Liver (tissue), 8 donors: ENCODE measurements at regions not wholly inside any gene's neighbourhood (a gene's known extent, or its start where the extent isn't known, plus 50 kb on each side); places are given as distances from the start of the nearest gene placed in this dataset.

Experiments
- DNase-seq: peaks from one replicate; pipeline ENCODE4 v3.0.0-alpha.2; 2017; ENCODE audit warnings: low spot score
- H3K27ac ChIP-seq, 2 donors: one replicate each; pipeline ENCODE4 v1.7.0; 2013; ENCODE audit warnings: inconsistent platforms in 2 of 2, low read length in 2 of 2, control low read depth in 1 of 2, low read depth in 1 of 2, mild to moderate bottlenecking in 1 of 2
- H3K27me3 ChIP-seq, 4 donors: one replicate each; pipeline versions ENCODE4 v1.6.1 to v1.7.0; 2013; ENCODE audit warnings: low read length in 3 of 4, inconsistent platforms in 1 of 4, mild to moderate bottlenecking in 1 of 4, moderate library complexity in 1 of 4; ENCODE audit not compliant: control insufficient read depth in 4 of 4, insufficient read depth in 4 of 4
- H3K36me3 ChIP-seq, 4 donors: one replicate each; pipeline versions ENCODE4 v1.6.1 to v1.7.0; 2013; ENCODE audit warnings: low read length in 3 of 4, mild to moderate bottlenecking in 3 of 4, low read depth in 1 of 4, moderate library complexity in 1 of 4; ENCODE audit not compliant: control insufficient read depth in 4 of 4, insufficient read depth in 3 of 4
- H3K4me1 ChIP-seq, 4 donors: one replicate each; pipeline versions ENCODE4 v1.6.1 to v1.7.0; 2013; ENCODE audit warnings: low read length in 3 of 4, mild to moderate bottlenecking in 3 of 4, moderate library complexity in 1 of 4; ENCODE audit not compliant: control insufficient read depth in 4 of 4, insufficient read depth in 4 of 4
- H3K4me3 ChIP-seq, 3 donors: one replicate each; pipeline versions ENCODE4 v1.6.1 to v1.7.0; 2013; ENCODE audit warnings: low read length in 3 of 3, control low read depth in 1 of 3, low read depth in 1 of 3, mild to moderate bottlenecking in 1 of 3
- H3K9ac ChIP-seq, 2 donors: one replicate each; pipeline ENCODE4 v1.7.0; 2013; ENCODE audit warnings: low read length in 2 of 2, mild to moderate bottlenecking in 2 of 2, moderate library complexity in 2 of 2, control low read depth in 1 of 2, low read depth in 1 of 2
- H3K9me3 ChIP-seq, 4 donors: one replicate each; pipeline versions ENCODE4 v1.6.1 to v1.7.0; 2013; ENCODE audit warnings: low read length in 3 of 4; ENCODE audit not compliant: control insufficient read depth in 4 of 4
- ATF3 ChIP-seq: IDR thresholded peaks from 2 replicates; pipeline ENCODE4 v1.6.1; 2016; ENCODE audit warnings: antibody characterized with exemption
- EGR1 ChIP-seq, 2 donors: IDR thresholded peaks; 2 replicates each; pipeline ENCODE4 v1.6.1; 2016 to 2018; ENCODE audit warnings: antibody characterized with exemption in 2 of 2, low read depth in 2 of 2
- FOXA1 ChIP-seq: IDR thresholded peaks from 2 replicates; pipeline ENCODE4 v1.6.1; 2016; ENCODE audit warnings: antibody characterized with exemption
- FOXA2 ChIP-seq: IDR thresholded peaks from 2 replicates; pipeline ENCODE4 v1.6.1; 2016; ENCODE audit warnings: antibody characterized with exemption
- HNF4G ChIP-seq: IDR thresholded peaks from 2 replicates; pipeline ENCODE4 v1.6.1; 2016; ENCODE audit warnings: antibody characterized with exemption
- REST ChIP-seq: IDR thresholded peaks from 2 replicates; pipeline ENCODE4 v1.6.1; 2016; ENCODE audit warnings: antibody characterized with exemption, mild to moderate bottlenecking
- RXRA ChIP-seq, 2 donors: IDR thresholded peaks; 2 replicates each; pipeline ENCODE4 v1.6.1; 2017 to 2018; ENCODE audit warnings: antibody characterized with exemption in 2 of 2, mild to moderate bottlenecking in 1 of 2
- WGBS: extraction: QIAGEN DNeasy Blood & Tissue Kit; methylation state at CpG from one replicate; pipeline ENCODE4 v1.1.7; 2013; 5-methylcytosine and 5-hydroxymethylcytosine counted together
- TF ChIP-seq, protein P1 (sequence below): fragments of 150-350 bp; IDR thresholded peaks from 2 replicates; pipeline ENCODE4 v1.5.1; 2017; ENCODE audit warnings: improper control_type of control experiment, low read depth, low read length; ENCODE audit not compliant: missing input control
- TF ChIP-seq, protein P2 (sequence below): IDR thresholded peaks from 2 replicates; pipeline ENCODE4 v1.6.1; 2016; ENCODE audit warnings: antibody characterized with exemption
- donor health status: healthy.
- donor health status: healthy.
- donor health status: healthy.
- donor health status: healthy.
- donor health status: healthy.

DNA sequence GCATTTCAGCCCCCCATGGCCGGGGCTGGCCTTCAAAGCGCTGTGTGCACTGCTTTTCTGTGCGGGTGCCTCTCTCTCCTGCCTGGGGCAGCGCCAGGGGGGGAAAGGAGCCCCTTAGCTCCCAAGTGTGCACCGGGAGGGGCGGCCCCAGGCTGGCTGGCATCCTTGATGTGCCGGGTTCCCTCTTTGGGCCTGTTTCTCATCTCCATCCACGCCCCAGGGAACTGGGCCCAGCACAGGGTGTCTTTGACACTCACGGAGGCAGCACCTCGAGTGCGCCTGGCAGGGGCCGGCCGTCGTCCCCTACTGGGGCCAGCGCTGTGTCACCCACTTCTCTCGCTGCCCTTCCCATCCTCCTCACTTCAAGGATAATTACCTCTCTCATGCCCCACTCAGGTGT, 324.3 kb downstream of the TEX29 start:
- Histone ChIP-seq H3K9me3 (no peaks in the 10 kb centered on the region), H3K27me3 (no peaks in the 10 kb centered on the region), H3K4me3 (no peak overlapping the region), H3K36me3 (no peaks in the 10 kb centered on the region), H3K4me1 (no peaks in the 10 kb centered on the region), H3K9ac (no peak overlapping the region), H3K27ac (no peak overlapping the region)
- no peak for TF ChIP-seq RXRA (IDR thresholded peaks at IDR 0.05)
- no peak for DNase-seq
- 86% methylated on average over 16 of the region's 16 CpGs for WGBS

DNA sequence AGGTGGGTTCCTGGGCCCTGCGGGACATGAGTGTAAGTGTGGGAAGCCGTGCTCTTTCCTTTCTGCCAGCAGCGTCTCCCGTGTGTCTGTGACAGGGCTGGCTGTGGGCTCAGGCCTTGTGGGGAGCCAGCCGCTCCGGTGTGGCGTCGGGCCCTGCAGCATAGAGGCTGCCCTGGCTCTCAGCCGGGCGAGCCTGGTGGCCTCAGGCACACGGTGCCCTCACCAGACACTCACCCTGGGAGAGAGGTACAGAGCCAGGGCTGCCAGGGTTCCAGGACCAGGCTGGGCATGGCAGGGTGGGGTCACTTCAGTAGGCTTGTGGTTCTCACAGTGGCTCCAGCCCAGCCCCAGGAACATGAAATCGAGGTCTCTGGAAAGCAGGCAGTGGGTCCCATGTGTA, 324.8 kb downstream of the TEX29 start:
- no peak for DNase-seq
- no peaks in the 10 kb centered on the region for H3K27me3 ChIP-seq
- 95% methylated on average over 12 of the region's 12 CpGs for WGBS
- TF ChIP-seq EGR1 (IDR thresholded peaks at IDR 0.05; ENCODE audit: low read depth in 2 of 2) = no peak
- no peak for TF ChIP-seq FOXA2
- no peaks in the 10 kb centered on the region for H3K9me3 ChIP-seq
- no peak overlapping the region for H3K4me3 ChIP-seq
- H3K27ac ChIP-seq = no peak overlapping the region
- no peaks in the 10 kb centered on the region for H3K36me3 ChIP-seq
- H3K9ac ChIP-seq = no peak overlapping the region
- H3K4me1 ChIP-seq = no peaks in the 10 kb centered on the region

- WGBS = 89% methylated on average over 27 of the region's 27 CpGs
- peaks cover 0 to 1% (median 0%) of the 10 kb centered on the region in 4 donors for H3K4me1 ChIP-seq
- no peak overlapping the region for H3K4me3 ChIP-seq
- DNase-seq = no peak
- no peak overlapping the region for H3K9ac ChIP-seq
- H3K9me3 ChIP-seq = no peaks in the 10 kb centered on the region
- TF ChIP-seq ATF3 = no peak
- TF ChIP-seq HNF4G = no peak
- TF ChIP-seq, protein P1, sequence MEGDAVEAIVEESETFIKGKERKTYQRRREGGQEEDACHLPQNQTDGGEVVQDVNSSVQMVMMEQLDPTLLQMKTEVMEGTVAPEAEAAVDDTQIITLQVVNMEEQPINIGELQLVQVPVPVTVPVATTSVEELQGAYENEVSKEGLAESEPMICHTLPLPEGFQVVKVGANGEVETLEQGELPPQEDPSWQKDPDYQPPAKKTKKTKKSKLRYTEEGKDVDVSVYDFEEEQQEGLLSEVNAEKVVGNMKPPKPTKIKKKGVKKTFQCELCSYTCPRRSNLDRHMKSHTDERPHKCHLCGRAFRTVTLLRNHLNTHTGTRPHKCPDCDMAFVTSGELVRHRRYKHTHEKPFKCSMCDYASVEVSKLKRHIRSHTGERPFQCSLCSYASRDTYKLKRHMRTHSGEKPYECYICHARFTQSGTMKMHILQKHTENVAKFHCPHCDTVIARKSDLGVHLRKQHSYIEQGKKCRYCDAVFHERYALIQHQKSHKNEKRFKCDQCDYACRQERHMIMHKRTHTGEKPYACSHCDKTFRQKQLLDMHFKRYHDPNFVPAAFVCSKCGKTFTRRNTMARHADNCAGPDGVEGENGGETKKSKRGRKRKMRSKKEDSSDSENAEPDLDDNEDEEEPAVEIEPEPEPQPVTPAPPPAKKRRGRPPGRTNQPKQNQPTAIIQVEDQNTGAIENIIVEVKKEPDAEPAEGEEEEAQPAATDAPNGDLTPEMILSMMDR = no peak
- no peak for TF ChIP-seq REST
- TF ChIP-seq FOXA1 = no peak
- TF ChIP-seq, protein P2, sequence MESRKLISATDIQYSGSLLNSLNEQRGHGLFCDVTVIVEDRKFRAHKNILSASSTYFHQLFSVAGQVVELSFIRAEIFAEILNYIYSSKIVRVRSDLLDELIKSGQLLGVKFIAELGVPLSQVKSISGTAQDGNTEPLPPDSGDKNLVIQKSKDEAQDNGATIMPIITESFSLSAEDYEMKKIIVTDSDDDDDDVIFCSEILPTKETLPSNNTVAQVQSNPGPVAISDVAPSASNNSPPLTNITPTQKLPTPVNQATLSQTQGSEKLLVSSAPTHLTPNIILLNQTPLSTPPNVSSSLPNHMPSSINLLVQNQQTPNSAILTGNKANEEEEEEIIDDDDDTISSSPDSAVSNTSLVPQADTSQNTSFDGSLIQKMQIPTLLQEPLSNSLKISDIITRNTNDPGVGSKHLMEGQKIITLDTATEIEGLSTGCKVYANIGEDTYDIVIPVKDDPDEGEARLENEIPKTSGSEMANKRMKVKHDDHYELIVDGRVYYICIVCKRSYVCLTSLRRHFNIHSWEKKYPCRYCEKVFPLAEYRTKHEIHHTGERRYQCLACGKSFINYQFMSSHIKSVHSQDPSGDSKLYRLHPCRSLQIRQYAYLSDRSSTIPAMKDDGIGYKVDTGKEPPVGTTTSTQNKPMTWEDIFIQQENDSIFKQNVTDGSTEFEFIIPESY = no peak
- no peaks in the 10 kb centered on the region for H3K36me3 ChIP-seq
- no peak overlapping the region for H3K27ac ChIP-seq
- H3K27me3 ChIP-seq = no peaks in the 10 kb centered on the region
Observed at GRCh38 chr13:111645598-111646455, 325.4 kb downstream of the TEX29 start.
